ENCODE measurements at regions not wholly inside any gene's neighbourhood (a gene's known extent, or its start where the extent isn't known, plus 50 kb on each side); places are given as distances from the start of the nearest gene placed in this dataset.

- TF ChIP-seq CTCF (IDR thresholded peaks at IDR 0.05) (no peak), POLR2A (IDR thresholded peaks at IDR 0.05) (no peak)
Measured at GRCh38 chr10:125407557-125407956, 247.2 kb upstream of the CTBP2 start.

Data from adrenal gland (tissue), 5 donors.